GM12873 (cell line): ENCODE measurements at regions not wholly inside any gene's neighbourhood (a gene's known extent, or its start where the extent isn't known, plus 50 kb on each side); places are given as distances from the start of the nearest gene placed in this dataset.

Experiments
- CTCF ChIP-seq: IDR thresholded peaks from 2 replicates; pipeline ENCODE4 v1.5.1; 2012; ENCODE audit warnings: low read depth, mild to moderate bottlenecking, moderate library complexity, low read length, control low read depth; ENCODE audit not compliant: insufficient read depth; ENCODE audit errors: missing control alignments

GRCh38 chr6:119957195-119957594 lies 607.6 kb upstream of the MAN1A1 start:
- TF ChIP-seq CTCF, result no peak

- no peak for TF ChIP-seq CTCF
These were observed 603.1 kb upstream of the MAN1A1 start for GRCh38 chr6:119952696-119953095.

DNA sequence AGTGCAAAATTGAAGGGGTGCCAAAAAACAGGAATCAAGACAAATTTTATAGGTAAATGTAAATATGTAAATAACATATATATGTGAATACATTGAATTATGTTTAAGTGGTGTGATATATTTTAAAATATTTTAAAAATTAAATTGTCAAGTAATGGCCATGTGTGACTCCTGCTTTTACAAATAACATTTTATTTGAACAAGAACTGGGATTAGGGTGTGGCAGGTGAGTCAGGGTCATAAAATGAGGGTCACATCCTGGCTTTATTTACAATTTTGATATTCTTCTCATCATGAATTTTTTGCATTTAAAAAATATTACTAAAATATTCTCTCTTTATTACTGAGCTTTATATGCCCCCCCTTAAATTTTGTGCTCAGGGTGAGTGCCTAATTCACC lies 601.1 kb upstream of the MAN1A1 start:
- no peak for TF ChIP-seq CTCF

DNA sequence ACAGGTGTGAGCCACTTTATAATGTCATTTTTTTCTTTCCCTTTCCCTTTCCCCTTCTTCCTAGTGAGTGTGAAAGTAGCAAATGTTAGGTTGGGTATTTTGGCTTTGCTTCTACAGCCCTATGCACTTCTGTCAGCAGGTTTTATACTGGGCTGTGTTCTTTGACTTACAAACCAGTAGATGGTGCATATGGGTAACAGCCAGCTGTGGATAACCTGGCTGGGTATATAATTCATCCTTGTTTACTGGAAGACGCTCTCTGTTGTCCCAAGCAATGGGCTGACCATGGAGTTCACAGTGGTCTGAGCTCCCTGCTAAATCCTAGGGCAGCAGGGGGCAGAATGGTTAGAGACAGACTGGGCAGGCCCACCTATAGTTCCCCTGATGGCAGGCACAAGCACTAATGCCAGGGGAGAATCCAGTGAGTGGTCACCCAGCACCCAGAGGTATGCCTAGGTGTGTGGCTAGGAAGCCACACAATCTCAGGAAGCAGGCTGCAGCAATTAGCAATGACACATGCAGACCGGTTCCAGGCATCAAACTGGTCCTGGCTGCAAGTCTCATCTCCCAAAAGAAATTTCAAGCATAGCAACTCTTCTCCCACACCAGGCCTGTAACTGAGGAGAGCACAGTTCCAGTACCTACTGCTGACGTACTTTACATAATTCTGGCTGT lies 592.7 kb upstream of the MAN1A1 start:
- no peak for TF ChIP-seq CTCF

DNA sequence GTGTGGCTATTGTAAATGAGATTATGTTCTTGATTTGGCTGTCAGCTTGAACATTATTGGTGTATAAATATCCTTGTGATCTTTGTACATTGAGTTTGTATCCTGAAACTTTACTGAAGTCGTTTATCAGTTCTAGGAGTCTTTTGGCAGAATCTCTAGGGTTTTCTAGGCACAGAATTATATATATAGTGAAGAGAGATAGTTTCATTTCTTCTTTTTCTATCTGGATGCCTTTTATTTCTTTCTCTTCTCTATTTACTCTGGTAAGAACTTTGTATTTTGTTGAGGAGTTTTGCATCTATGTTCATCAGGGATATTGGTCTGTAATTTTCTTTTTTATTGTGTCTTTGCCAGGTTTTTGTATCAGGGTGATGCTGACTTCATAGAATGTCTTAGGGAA lies 589.2 kb upstream of the MAN1A1 start:
- no peak for TF ChIP-seq CTCF

- TF ChIP-seq CTCF, result no peak
These were observed 585.3 kb upstream of the MAN1A1 start for GRCh38 chr6:119934816-119935215.

GRCh38 chr6:119929121-119929520 lies 579.6 kb upstream of the MAN1A1 start:
- TF ChIP-seq CTCF, result no peak

DNA sequence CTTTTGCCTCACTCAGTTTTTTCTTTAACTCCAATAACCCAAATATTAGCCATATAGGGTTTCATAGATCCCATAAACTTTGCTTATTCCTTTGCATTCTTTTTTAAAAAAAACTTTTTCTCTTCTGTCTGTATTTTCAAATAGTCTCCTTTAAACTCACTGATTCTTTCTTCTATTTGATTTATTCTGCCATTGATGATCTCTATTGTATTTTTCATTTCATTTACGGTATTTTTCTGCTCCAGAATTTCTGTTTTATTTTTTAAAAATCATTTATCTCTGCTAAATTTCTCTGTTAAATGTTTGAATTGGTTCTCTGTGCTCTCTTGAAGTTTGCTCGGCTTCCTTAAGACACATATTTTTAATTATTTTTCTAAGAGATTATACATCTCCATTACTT lies 573.3 kb upstream of the MAN1A1 start:
- no peak for TF ChIP-seq CTCF
